HTR-8/SVneo (cell line): ENCODE measurements at regions not wholly inside any gene's neighbourhood (a gene's known extent, or its start where the extent isn't known, plus 50 kb on each side); places are given as distances from the start of the nearest gene placed in this dataset.
A peak's percentile ranks its signal among the peaks of the same experiment; 100 is the strongest.

Source experiments
- DNase-seq: peaks from one replicate; pipeline ENCODE4 v3.0.0; 2011; ENCODE audit warnings: low spot score, mixed read lengths; ENCODE audit not compliant: insufficient read length
- FAIRE-seq: peaks from 2 replicates; lab custom pipeline; 2011; peaks lifted over from hg19 to GRCh38; lab: Jason Lieb, UNC

- DNase-seq (no peak), FAIRE-seq (no peak)
Measured at GRCh38 chr15:38042707-38043445, 108.4 kb downstream of the TMCO5A start.

DNA sequence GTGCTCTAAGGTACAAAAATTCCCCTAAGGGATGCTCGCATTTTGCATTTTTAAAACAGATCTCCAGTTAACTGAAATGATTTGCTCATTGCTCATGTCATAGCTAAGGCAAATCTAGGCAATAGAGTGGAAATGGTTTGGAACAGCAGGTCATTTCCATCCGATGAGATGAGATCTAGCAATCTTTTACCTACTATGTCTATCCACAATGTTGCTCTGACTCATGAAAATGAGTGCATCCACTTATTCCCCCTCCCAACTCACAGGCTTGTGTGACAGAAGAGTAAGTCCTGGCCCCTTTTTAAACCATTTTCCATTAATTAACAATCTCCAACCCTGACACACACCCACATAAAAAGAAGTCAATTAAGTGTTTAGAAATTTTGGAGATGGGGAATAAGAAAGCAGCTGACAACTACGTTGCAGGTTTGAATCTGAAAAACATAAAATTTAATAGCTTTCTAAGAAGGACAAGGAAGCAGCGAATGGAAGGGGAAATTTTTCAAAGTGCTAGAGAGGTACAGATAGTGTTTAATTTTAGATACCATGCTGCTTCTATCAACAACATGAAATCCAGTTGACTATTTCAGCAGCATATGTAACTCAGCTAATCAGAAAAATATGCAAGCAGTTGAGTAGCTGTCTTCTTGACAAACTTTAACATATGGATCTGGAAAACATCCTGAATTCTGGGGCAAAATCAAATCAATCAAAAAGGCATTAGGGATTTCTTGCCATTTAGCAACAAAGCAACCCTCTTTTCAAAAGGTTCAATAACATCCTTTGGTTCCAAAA, 112.0 kb downstream of the TMCO5A start:
- DNase-seq: no peak
- FAIRE-seq: no peak

- FAIRE-seq (no peak), DNase-seq (no peak)
Measured at GRCh38 chr15:38048001-38048455, 113.6 kb downstream of the TMCO5A start.

GRCh38 chr15:38049891-38050290, 115.5 kb downstream of the TMCO5A start:
- no peak for FAIRE-seq
- DNase-seq: no peak

DNA sequence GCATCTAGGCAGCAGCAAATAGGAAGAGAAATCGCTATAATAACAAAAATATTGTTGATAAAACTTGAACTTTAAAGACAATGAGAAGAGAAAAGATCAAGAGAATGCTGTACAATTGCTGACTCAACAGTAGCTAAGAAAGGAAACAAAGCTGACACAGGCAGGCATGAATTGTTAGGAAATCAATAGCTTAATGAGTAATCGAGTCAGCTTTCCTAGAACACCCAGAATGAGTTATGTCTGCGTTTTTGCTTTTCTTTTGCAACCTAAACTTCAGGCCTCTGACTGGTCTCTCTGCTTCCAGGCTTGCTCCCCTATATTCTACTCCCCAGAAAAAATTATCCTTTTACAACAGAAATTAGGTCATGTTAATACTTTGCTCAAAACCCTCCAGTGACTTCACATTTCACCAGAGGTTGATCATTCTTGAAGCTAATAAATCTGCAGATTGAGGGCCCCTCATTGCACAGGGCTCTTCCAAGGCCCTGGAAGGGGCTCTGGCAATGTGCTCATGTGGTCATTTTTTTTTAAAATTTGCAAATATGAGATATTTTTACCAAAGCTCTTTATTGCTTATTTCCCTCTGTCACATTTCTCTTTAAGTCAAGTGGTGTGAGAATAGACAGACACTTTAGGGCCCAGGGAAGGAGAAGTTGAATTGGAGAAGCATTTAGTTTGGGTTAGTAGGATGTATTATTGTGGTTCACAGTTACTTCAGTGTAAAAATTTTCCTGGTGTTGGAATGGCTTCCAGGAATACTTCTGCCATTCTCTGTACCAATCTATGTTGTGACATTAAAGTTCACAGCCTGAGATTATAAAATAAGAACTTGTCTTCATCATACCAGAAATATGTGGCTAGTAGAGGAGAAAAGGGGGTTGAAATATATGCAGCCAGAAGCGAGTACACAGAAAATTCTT, 116.3 kb downstream of the TMCO5A start:
- FAIRE-seq (no peak), DNase-seq (no peak)

- FAIRE-seq (no peak), DNase-seq (no peak)
Measured at GRCh38 chr15:38053205-38053604, 118.8 kb downstream of the TMCO5A start.

DNA sequence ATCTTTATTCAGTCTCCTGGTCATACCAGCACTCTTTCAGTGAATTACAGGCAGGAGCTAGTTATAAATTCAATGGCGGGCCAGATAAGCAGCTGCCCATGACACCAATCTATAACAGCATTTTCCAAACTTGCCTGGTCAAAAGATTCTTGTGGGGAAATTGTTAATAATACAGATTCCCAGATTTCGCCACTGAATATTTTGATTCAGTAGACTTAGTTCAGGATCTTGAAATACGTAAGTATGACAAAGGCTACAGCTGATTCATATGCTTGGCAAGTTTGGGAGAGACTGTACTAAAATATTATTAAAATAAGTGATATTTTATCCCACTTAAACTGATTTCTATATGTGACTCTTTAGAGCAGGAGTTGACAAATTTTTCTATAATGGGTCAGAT, 119.3 kb downstream of the TMCO5A start:
- no peak for FAIRE-seq

GRCh38 chr15:38054488-38054887, 120.0 kb downstream of the TMCO5A start:
- no peak for FAIRE-seq
- no peak for DNase-seq

More for the DNA sequence above, 119.3 kb downstream of the TMCO5A start:
- DNase-seq: no peak

GRCh38 chr15:38058596-38059075, 124.2 kb downstream of the TMCO5A start:
- FAIRE-seq: no peak
- DNase-seq: no peak

DNA sequence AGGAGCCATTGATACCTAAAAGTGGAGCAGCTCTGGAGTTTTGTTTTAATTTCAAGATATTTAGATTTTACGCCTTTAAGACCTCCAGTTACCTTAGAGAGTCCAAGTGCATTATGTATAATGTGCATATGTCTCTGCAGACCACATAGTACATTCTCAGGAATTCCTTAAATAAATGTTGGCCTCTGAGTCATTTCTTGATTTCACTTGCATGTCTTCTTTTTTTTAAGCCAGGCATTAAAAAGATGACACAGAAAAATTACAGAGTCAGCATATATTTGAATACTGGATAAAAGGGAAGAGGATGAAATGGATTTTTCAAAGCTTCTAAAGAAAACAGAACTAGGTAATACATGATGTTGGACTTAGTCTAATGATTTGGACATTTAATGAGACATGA, 125.2 kb downstream of the TMCO5A start:
- FAIRE-seq (no peak), DNase-seq (peak; percentile 11)

- DNase-seq: no peak
- no peak for FAIRE-seq
Measured at GRCh38 chr15:38061856-38062649, 127.6 kb downstream of the TMCO5A start.

GRCh38 chr15:38062696-38063095, 128.3 kb downstream of the TMCO5A start:
- DNase-seq: no peak
- FAIRE-seq: no peak

DNA sequence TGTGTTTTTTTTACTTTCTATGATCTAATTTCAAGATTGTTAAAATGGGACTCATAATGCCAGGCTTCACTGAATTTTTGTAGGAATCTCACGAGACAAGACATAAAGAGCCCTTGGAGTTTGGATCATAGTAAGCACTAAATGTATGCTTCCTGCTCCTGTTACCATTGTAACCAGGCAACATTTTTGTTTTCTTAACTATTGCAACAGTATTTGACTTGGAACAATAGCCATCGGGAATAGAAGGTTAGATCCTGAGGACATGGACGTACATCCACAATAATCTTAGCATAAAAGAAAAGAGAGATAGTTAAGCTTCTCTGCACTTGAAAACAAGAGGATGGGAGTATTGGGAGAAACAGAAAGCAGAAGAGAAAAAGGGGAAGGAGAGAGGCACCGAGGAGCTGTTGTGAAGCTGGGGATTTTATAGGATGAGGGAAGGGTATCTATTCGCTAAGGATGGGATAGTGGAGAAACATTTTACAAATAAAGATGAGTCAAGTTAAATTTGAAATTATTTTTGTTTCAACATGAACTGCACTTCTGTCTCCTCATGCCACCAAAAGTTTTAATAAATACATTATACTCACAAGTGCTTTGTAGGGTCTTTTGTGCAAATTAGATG, 131.4 kb downstream of the TMCO5A start:
- no peak for DNase-seq
- no peak for FAIRE-seq

- no peak for FAIRE-seq
- no peak for DNase-seq
Measured at GRCh38 chr15:38066612-38067011, 132.2 kb downstream of the TMCO5A start.

GRCh38 chr15:38068626-38069391, 134.4 kb downstream of the TMCO5A start:
- no peak for FAIRE-seq
- peak; percentile 64 for DNase-seq

GRCh38 chr15:38069511-38070011, 135.1 kb downstream of the TMCO5A start:
- FAIRE-seq: no peak
- DNase-seq: peak; percentile 13

- FAIRE-seq (no peak), DNase-seq (no peak)
Measured at GRCh38 chr15:38070778-38071177, 136.3 kb downstream of the TMCO5A start.
